ENCODE measurements at regions not wholly inside any gene's neighbourhood (a gene's known extent, or its start where the extent isn't known, plus 50 kb on each side); places are given as distances from the start of the nearest gene placed in this dataset.

DNA sequence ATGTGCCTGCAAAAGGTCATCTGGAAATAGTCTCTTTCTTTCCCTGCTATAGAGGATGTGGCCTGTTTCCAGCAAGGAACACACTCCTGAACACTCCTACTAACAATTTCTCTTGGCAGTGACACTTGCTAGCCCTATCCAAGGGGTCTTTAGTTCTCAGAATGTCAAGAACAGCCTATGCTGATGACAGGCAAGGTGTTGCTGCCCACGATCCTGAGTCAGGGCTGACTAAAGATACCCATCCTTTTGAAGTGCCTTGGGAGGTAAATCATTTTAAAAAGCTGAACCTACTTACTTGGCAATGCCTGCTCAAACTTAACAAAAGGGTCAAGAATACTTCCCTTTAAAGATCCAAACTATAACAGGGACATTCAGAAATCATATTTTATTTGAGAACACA lies 1146.4 kb downstream of the VRK1 start:
- Histone ChIP-seq H3K9ac (ENCODE audit: low read length in 3 of 3) (no peak overlapping the region), H3K4me3 (ENCODE audit: low read length in 3 of 3) (no peak overlapping the region), H3K27ac (ENCODE audit: low read depth in 2 of 2, low read length in 2 of 2) (no peak overlapping the region), H3K4me1 (ENCODE audit: control insufficient read depth in 2 of 3, insufficient read depth in 2 of 3, low read depth in 1 of 3, low read length in 3 of 3) (no peaks in the 10 kb centered on the region), H3K36me3 (ENCODE audit: control insufficient read depth in 2 of 3, insufficient read depth in 3 of 3, low read length in 3 of 3) (no peaks in the 10 kb centered on the region), H3K27me3 (ENCODE audit: control insufficient read depth, insufficient read depth, low read length) (no peaks in the 10 kb centered on the region), H3K9me3 (ENCODE audit: control insufficient read depth in 2 of 3, insufficient read depth in 1 of 3, low read length in 3 of 3) (no peaks in the 10 kb centered on the region)
- no peak for FAIRE-seq
- DNase-seq = no peak
- TF ChIP-seq, protein P1, sequence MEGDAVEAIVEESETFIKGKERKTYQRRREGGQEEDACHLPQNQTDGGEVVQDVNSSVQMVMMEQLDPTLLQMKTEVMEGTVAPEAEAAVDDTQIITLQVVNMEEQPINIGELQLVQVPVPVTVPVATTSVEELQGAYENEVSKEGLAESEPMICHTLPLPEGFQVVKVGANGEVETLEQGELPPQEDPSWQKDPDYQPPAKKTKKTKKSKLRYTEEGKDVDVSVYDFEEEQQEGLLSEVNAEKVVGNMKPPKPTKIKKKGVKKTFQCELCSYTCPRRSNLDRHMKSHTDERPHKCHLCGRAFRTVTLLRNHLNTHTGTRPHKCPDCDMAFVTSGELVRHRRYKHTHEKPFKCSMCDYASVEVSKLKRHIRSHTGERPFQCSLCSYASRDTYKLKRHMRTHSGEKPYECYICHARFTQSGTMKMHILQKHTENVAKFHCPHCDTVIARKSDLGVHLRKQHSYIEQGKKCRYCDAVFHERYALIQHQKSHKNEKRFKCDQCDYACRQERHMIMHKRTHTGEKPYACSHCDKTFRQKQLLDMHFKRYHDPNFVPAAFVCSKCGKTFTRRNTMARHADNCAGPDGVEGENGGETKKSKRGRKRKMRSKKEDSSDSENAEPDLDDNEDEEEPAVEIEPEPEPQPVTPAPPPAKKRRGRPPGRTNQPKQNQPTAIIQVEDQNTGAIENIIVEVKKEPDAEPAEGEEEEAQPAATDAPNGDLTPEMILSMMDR (IDR thresholded peaks at IDR 0.05; ENCODE audit: borderline replicate concordance, extremely low read depth, insufficient read depth) = no peak
- intact Hi-C loops (cut with DNase I) = no loop called here

DNA sequence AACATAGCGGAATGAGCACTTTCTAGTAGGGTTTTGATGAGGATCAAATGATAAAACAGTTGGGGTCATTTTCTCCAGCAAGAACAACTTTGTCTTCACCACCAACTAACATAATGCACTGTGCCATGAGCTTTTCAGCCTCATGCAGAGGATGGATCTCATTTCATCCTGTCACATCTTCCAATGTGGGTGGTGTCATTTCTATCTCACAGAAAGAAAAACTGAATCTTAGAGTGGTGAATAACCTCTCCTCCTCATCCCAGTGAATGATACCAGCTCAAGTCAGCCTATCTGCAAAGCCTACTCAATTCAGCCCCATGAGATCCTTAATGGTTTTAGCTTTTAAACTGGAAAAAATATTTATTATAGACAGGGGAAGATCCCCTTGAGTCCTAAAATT lies 1147.2 kb downstream of the VRK1 start:
- H3K4me1 ChIP-seq (ENCODE audit: control insufficient read depth in 2 of 3, insufficient read depth in 2 of 3, low read depth in 1 of 3, low read length in 3 of 3) = no peaks in the 10 kb centered on the region
- H3K9me3 ChIP-seq (ENCODE audit: control insufficient read depth in 2 of 3, insufficient read depth in 1 of 3, low read length in 3 of 3) = no peaks in the 10 kb centered on the region
- H3K9ac ChIP-seq (ENCODE audit: low read length in 3 of 3) = no peak overlapping the region
- intact Hi-C loops (cut with DNase I) = no loop called here
- no peak for DNase-seq
- no peaks in the 10 kb centered on the region for H3K36me3 ChIP-seq (ENCODE audit: control insufficient read depth in 2 of 3, insufficient read depth in 3 of 3, low read length in 3 of 3)
- no peaks in the 10 kb centered on the region for H3K27me3 ChIP-seq (ENCODE audit: control insufficient read depth, insufficient read depth, low read length)
- no peak for FAIRE-seq
- no peak overlapping the region for H3K27ac ChIP-seq (ENCODE audit: low read depth in 2 of 2, low read length in 2 of 2)
- TF ChIP-seq, protein P1 (IDR thresholded peaks at IDR 0.05; ENCODE audit: borderline replicate concordance, extremely low read depth, insufficient read depth) = no peak
- no peak overlapping the region for H3K4me3 ChIP-seq (ENCODE audit: low read length in 3 of 3)

- intact Hi-C loops (cut with DNase I) = no loop called here
- DNase-seq (no peak), FAIRE-seq (no peak)
- Histone ChIP-seq H3K4me3 (ENCODE audit: low read length in 3 of 3) (no peak overlapping the region), H3K36me3 (ENCODE audit: control insufficient read depth in 2 of 3, insufficient read depth in 3 of 3, low read length in 3 of 3) (no peaks in the 10 kb centered on the region), H3K27ac (ENCODE audit: low read depth in 2 of 2, low read length in 2 of 2) (no peak overlapping the region), H3K9me3 (ENCODE audit: control insufficient read depth in 2 of 3, insufficient read depth in 1 of 3, low read length in 3 of 3) (no peaks in the 10 kb centered on the region), H3K27me3 (ENCODE audit: control insufficient read depth, insufficient read depth, low read length) (no peaks in the 10 kb centered on the region), H3K9ac (ENCODE audit: low read length in 3 of 3) (no peak overlapping the region), H3K4me1 (ENCODE audit: control insufficient read depth in 2 of 3, insufficient read depth in 2 of 3, low read depth in 1 of 3, low read length in 3 of 3) (no peaks in the 10 kb centered on the region)
- TF ChIP-seq, protein P1 (IDR thresholded peaks at IDR 0.05; ENCODE audit: borderline replicate concordance, extremely low read depth, insufficient read depth) = no peak
These were observed 1148.4 kb downstream of the VRK1 start for GRCh38 chr14:97945631-97946030.

DNA sequence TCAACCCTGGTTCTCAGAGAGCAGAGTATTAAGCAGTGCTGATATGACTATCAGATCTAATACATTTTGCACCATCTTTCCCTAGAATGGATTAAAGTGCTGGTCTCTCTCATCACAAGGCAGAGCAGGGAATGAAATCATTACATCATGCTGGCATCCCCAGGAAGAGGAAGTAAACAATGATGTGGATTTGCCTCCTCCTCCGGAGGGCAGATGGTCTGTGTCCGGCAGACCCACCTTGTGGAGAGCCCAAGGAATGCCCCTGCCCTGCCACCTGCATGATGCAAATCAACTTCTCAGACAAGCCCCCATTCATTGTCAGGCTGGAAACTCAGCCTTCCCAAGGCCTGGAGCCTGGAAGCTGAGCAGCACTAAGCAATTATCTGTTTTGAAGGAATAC lies 1149.1 kb downstream of the VRK1 start:
- no peak overlapping the region for H3K4me3 ChIP-seq (ENCODE audit: low read length in 3 of 3)
- intact Hi-C loops (cut with DNase I) = no loop called here
- TF ChIP-seq, protein P1 (IDR thresholded peaks at IDR 0.05; ENCODE audit: borderline replicate concordance, extremely low read depth, insufficient read depth) = no peak
- no peaks in the 10 kb centered on the region for H3K9me3 ChIP-seq (ENCODE audit: control insufficient read depth in 2 of 3, insufficient read depth in 1 of 3, low read length in 3 of 3)
- DNase-seq (peak in 3 of 5 donors; percentile 7 to 37 (median 8)), FAIRE-seq (no peak)
- no peaks in the 10 kb centered on the region for H3K4me1 ChIP-seq (ENCODE audit: control insufficient read depth in 2 of 3, insufficient read depth in 2 of 3, low read depth in 1 of 3, low read length in 3 of 3)
- no peak overlapping the region for H3K27ac ChIP-seq (ENCODE audit: low read depth in 2 of 2, low read length in 2 of 2)
- no peaks in the 10 kb centered on the region for H3K27me3 ChIP-seq (ENCODE audit: control insufficient read depth, insufficient read depth, low read length)
- H3K9ac ChIP-seq (ENCODE audit: low read length in 3 of 3) = no peak overlapping the region
- H3K36me3 ChIP-seq (ENCODE audit: control insufficient read depth in 2 of 3, insufficient read depth in 3 of 3, low read length in 3 of 3) = no peaks in the 10 kb centered on the region

Data from kidney (tissue), 13 donors.